Tibial nerve (tissue), 4 donors: ENCODE measurements at regions not wholly inside any gene's neighbourhood (a gene's known extent, or its start where the extent isn't known, plus 50 kb on each side); places are given as distances from the start of the nearest gene placed in this dataset.

Source experiments
- CTCF ChIP-seq, 5 experiments: fragments of 200-600 bp in 3 of 5; fragments of 450-650 bp in 2 of 5; sonication (generic) in 3 of 5; IDR thresholded peaks; one replicate each; pipeline ENCODE4 v1.5.1; 2016 to 2019; ENCODE audit warnings: antibody characterized with exemption in 5 of 5, mild to moderate bottlenecking in 3 of 5, moderate library complexity in 2 of 5
- EP300 ChIP-seq, 2 donors: sonication (generic); formaldehyde crosslinking; IDR thresholded peaks; one replicate each; pipeline ENCODE4 v1.6.1; 2017; ENCODE audit warnings: antibody characterized with exemption in 2 of 2, mild to moderate bottlenecking in 1 of 2

DNA sequence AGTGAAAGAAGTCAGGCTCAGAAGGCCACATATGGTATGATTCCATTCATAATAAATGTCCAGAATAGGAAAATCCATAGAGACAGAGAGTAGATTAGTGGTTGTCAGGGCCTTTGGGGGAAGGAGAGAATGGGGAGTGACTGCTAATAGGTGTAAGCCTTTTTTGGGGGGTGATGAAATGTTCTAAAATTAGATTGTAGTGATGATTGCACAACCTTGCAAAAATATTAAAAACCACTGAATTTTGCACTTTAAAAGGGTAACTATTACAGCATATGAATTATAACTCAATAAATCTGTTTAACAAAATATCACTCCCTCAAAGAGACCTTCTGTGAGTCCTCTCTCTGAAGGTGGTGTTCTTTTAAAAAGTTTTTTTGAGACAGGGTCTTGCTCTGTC is 72.3 kb upstream of the GRK3 start:
- TF ChIP-seq CTCF (IDR thresholded peaks at IDR 0.05) (no peak), EP300 (IDR thresholded peaks at IDR 0.05) (no peak)
